ENCODE measurements at regions not wholly inside any gene's neighbourhood (a gene's known extent, or its start where the extent isn't known, plus 50 kb on each side); places are given as distances from the start of the nearest gene placed in this dataset.
"Not testable (repeated sequence)": the region's sequence is repeated elsewhere in the genome, so short reads cannot be mapped to it uniquely, and the experiment has no call there.

DNA sequence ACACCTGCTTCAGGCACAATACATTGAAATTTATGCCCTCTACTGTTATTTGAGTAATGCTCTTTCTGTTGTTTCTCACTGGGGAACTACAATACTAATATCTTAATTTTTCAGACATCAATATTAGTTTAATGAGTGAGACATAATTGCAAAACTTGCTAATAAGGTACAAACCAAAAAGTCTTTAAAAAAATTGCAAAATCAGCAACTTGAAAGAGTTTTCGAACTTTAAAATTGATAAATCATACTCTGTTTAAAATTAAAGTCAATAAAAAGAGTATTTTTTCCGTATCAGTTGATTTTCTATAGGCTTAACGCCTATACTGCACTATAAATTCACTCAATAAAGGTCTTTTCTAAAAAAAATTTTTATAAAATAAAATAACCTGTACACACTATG, 1735.9 kb upstream of the SEL1L start:
- no peak for DNase-seq

DNA sequence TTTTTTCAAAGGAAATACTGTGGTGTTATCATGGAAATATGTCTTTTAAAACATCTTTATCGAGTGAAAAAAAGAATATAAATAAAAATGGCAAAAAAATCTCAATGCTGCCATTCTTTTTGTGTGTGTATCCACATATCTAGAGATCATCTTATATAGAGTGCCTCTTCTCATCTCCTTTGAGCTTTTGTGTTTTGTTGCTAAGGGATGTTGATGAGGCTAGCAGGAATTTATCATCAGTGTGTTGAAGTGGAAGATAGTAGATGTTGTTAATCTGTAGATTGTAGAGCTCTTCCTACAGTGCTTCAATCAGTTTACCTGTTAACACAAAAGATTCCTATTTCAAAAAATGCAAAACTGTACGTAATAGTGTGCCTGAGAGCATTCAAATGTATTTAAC, 1738.0 kb upstream of the SEL1L start:
- no peak for DNase-seq

DNA sequence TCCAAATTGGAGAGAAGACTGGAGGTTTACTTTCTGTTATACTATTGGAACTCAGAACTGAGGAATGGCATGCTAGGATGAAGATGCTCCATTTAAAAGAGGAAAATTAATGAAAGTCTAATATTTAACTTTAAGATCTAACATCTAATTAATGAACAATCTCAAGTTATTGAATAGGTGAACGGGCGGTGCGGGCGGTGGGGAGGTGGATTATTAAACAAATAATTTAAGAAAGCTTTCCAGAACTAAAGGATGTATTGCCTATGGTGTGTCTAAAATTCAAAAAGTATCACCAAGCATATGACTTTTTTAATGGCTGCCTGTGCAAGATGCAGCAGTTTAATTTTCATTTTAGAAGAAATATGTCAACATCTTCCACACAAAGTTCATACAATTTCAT, 1747.1 kb upstream of the SEL1L start:
- DNase-seq, result no peak

DNA sequence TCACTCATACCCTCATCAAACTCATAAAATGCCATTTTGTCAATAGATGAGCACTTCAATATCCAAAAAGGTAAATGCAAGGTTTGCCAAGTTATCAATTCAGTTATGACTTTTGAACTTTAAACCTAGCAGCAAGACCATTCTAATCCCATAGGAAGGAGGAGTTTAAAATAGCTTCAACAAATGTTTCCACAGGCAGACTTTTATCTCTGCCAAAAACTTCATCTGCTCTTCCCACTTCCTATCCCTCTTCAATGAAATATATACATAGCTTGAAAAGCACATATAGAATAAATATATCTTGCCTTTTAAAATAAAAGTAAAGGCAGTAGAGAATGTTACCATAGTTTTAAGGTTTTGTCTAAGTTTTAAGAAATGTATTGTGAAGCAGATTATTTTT, 1749.1 kb upstream of the SEL1L start:
- no peak for DNase-seq

DNA sequence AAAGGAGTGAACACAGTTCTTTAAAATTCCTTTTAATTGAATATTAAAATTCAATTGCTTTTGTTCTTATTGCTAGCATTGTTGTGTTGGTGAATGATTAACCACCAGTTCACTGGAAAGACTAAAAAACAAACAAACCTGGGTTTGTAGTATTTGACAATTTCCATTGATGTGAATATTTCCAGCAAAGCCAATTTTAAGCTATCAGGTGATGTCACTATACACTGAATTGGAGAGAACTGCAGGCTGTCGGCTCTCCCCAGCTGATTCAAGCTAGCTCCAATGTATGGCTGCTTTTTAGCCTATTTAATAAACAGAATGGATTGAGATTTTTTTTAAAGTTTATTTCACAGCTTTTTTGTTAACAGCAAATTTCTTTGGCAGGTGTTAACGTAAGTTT, 1753.6 kb upstream of the SEL1L start:
- DNase-seq, result no peak

DNA sequence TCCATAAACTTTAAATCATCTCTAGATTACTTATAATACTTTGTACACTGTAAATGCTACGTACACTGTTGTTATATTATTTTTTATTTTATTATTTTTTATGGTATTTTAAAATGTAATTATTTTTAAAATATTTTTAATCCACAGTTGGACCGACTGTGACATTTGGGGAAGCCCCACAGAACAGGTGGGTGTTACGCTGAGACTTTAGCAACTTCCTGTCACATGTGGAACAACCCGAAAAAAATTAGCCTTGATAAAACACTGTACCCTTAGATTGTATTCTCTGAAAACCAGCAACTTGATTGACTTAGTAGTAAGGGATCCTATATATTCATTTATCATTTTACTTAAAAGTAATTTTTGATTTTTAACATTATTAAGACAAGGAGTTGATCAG, 1755.7 kb upstream of the SEL1L start:
- DNase-seq, result no peak

DNA sequence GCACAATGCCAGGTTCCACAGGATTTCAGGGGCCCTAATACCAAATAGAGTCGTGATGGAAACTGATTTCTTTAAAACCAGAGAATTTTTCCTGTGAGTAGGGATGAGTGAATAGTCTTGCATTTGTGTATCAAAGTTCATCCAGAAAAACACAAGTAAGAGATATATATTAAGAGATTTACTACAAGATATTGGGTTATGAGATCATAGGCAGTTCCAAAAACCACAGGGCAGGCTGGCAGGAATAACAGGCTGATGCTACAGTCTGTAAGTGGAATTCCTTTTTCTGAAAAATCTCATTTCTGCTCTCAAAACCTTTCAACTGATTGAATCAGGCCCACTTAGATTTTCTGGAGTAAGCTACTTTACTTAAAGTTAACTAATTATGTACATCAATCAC, 1756.2 kb upstream of the SEL1L start:
- DNase-seq, result no peak

DNA sequence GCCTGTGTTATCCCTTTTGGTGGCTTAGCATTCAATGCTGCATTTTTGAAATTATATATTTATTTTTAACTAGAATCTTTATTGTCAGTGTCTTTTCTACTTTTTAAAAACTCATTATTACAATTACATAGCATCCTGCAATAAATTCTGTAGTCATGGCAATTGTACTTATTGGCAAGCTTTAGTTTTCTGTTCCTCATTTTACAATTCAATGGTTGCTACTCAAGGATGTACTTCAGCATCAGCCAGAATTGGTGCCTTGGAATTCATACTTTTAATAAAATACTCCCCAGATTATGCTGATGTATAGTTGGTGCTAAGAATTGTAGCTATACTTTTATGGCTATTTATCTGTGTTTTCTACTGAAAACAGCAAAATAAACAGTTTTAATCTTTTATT, 1756.8 kb upstream of the SEL1L start:
- no peak for DNase-seq

DNA sequence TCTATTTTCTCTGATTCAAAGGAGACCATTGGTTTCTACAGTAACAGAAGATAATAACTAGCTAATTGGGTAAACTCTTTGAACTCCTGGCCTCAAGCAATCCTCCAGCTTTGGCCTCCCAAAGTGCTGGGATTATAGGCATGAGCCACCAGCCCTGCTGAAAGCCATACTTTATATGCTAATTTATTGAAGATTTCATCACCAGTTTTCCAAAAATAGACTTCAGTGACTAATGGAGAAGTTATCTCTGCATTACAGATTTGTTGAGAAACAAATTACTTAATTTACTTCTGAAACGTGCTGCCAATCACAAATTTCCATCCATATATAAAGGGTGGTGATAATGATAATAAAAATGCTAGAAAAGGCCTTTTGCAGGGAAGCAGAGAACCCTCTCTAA, 1758.1 kb upstream of the SEL1L start:
- DNase-seq, result no peak

DNA sequence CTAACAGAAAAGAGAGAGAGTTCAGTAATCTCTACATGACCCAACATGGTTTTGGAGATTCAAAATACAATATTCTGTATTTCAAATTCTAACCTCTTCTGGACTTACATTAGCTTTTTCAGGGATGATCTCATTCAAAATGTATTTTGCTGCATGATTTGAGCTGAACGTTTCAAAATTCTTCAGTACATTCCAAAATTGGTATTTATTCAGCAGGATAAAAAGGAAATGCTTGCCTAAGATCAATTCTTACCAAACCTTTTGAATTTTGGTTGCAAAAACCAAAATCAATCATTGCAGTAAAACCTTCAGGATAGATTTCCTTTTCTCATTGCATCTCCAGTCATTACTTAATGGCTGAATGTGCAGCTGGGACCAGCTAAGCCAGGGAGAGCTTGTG, 1761.3 kb upstream of the SEL1L start:
- DNase-seq, result no peak

DNA sequence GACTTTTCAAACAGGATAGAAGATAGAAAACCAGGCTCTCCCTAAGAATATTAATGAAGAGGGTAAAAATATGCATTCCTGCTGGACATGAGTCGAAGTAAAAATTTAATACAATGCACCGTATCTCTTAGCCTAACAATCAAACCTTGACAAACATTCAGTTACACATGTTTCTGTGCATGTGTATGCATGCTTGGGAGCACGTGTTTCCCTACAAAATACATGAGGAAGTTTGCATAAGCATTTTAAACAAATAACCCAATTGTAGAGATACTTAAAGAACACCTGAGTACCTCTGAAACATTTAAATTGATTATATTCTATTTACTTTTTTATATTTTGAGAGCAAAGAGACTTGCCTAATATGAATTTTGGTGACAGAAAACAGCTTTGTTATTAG, 1763.7 kb upstream of the SEL1L start:
- no peak for DNase-seq

DNA sequence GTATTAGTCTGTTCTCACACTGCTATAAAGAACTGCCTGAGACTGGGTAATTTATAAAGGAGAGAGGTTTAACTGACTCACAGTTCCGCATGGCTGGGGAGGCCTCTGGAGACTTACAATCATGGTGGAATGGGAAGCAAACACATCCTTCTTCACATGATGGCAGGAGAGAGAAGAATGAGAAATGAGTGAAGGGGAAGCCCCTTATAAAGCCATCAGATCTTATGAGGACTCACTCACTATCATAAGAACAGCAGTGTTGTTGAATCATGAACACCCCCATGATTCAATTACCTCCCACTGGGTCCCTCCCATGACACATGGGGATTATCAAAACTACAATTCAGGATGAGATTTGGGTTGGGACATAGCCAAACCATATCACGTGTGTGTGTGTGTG, 1764.4 kb upstream of the SEL1L start:
- DNase-seq, result not testable (repeated sequence)

DNA sequence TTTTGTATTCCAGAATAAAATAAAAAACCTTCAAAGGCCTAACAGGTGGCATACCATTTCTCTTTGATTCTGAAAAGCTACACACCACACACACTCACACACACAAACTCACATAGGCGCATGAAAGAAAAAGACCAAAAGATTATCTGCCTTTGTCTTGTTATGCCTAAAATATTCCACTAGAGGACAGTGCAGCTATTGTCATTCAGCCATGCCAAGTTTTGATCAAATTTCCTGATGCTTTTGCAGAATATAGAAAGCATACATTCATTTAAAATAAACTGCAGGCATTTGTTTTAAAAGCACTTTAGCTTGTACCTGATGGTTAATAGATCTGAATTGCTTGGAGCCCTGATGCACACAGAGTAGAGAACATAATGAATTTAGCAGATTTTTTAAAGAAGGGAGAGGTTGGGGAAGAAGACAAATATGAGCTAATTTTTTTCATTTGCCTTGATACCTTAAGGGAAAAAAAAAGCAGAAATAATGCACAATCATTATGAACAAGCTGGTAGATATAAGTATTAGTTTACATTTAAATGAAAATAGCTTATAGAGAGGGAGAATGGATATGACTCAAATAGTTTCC, 1766.9 kb upstream of the SEL1L start:
- DNase-seq, result no peak

DNA sequence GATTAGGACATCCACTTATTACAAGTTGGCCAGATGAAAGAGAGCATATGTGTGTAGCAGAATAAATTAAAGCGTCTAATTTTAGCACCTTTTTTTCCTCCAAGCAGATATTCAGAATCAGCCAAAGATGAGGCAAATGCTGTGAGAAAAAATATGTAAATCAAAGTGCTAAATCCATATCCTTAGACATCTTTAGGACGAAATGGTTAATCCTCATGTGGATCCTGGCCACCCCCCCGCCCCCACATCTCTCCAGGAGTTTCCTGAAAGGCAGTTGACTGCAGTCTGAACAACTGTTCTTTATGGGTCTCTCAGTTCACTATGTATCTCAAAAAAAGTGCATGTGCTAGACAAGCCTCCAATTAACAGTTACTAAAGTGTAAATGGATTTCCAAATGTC, 1768.1 kb upstream of the SEL1L start:
- DNase-seq, result no peak

DNA sequence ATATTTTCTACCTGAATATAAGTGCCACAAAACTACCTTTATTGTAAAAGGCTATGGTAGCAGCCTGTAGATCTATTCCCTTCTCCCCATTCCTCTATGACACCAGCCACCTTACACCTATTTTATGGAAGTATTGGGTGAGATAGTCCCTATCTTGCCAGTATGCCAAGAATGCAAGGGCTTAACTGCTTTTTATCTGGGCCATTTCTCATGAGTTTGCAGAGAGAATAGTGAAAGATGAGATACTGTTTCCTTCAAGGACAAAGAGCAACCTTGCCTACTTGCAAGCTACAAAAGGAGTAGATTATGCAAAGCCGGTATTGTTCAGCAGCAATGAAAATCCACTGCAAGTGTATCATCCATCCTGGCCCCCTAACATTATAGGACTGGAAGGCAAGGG, 1775.6 kb upstream of the SEL1L start:
- DNase-seq, result no peak

DNA sequence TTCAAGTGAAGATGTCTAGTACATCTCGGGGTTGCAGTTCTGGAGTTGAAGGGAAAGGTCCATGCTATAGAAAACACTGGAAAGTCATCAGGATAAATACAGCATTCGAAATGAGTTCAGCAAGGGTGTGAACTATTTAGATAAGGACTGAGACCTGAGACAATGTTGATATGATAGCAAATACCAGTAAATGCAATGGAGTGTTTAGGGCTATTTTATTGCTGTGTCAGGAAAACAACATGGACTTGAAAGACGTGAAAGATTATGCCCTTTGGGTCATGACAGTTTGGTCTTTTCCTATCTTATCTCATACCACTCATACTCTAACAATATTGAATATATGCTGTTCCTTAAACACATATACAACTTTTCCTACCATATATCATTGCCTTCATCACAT, 1776.2 kb upstream of the SEL1L start:
- no peak for DNase-seq

DNA sequence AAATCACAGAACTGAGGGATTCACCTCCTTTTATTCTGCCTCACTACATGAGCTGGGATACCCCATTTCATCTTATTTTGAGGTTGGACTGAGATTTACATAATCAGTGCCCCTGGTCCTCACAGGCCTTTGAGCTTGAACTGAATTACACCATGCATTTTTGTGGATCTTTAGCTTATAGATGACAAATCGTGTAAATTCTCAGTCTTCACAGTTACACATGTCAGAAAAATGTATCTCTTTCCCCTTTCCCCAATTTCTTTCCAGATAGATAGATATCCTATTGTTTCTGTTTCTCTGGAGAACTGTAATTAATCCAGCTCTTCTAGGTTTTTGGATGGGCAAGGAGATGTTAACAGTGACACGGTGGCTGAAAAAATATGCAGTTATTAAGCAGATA, 1778.9 kb upstream of the SEL1L start:
- DNase-seq, result no peak

DNA sequence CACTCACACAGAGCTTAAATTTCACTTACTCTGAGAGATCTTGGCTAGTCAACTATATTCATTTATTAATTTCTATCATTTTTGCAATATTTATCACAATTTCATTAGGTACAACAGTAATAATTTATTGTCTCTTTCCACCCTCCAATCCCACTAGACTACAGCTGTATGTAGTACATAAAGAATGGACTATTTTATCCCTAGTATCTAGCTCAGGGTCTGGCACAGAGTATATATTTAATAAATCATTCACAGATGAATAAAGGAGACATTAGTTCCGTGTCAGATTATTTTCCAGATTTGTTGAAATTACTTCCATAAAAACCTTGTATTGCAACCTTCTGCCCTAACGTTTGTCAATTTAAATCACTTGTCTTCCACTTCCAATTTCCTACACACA, 1781.1 kb upstream of the SEL1L start:
- DNase-seq, result no peak

DNA sequence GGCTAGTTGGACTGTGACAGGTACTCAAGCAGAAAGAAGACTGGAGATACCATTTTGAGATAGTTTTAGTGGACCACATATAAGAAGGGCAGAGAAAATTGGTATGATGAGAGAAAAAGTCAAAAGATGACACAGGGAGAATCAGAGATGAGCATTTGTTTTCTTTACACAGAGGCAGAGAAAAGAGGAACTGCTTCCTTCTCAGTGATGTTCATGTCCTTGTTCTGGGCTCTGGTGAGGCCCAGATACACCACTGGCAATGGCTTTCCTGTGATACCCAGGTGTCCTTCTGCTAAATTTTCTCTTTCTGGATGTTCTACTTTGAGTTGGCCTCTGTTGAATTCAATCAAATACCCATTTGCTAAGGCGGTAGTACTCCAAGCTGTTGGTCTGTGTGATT, 1782.7 kb upstream of the SEL1L start:
- DNase-seq, result no peak

DNA sequence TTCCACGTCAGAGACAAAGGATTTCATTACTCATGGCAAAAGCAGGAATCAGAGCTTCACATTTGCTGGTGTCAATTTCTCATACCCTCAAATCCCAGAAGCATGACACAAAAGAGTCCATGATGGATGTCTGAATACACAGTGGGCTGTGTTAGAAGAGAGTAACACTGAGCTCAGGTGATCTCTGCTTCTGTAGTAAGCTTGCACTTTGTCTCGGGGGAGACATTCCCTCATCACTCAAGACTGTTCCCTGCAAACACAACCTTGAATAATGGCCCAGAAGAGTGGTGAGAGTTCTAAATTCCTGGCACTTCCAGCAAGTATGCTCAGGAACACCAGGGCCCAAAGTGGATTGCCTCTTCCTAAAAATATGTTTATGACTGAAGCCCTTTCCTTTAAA, 1787.2 kb upstream of the SEL1L start:
- no peak for DNase-seq

DNA sequence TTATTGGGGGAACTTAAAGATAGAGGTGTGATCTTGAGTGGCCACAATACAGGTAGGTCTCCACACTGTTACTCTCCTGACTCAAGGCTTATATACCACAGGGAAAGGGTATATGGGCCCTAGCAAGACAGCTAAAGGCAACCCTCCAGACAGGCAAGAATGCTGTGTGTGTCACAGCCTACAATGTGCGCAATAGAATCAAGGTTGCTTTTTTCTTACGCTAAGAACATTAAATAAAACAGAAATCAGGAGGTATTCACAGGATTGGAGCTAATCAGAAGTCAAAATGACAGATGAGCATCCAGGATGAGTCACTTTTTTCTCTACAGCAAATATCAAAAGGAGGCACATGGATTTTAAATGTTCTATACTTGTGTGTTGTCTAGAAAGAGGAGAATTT, 1797.9 kb upstream of the SEL1L start:
- no peak for DNase-seq

DNA sequence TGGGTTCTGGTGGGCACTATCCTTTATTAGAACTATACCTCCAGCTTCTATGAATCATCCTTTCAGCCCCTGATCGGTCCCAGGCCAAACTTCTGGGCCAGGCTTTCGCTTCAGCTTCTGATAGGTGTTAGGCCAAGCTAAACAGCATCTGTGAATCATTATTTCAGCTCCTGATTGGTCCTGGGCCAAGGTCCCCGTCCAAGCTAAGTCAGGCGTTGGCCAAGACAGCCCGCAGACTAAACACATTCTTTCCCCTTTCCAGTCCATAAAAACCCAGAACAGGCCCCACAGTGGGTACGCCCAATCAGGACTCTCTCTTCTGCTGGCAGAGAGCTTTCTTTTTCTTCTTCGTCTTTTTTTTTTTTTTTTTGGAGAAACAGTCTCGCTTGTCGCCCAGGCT, 1808.9 kb upstream of the SEL1L start:
- no peak for DNase-seq

DNA sequence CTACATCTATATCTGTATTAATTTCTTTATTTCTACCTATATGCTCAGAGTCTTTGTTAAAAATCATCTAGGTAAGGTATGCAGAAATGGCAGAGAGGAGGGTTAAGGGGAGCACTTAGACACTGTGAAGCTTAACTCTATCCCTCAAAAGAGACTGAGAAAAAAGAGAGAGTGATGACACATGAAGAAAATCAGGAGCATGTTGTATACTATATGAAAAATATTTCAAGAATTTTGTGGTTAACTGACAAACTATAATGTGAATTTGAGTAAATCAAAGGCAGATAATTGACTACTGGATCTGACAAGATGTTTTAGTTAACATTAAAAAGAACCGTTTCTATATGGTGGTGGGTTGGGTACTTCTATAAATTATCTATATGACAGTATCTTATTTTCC, 1814.2 kb upstream of the SEL1L start:
- DNase-seq, result no peak

DNA sequence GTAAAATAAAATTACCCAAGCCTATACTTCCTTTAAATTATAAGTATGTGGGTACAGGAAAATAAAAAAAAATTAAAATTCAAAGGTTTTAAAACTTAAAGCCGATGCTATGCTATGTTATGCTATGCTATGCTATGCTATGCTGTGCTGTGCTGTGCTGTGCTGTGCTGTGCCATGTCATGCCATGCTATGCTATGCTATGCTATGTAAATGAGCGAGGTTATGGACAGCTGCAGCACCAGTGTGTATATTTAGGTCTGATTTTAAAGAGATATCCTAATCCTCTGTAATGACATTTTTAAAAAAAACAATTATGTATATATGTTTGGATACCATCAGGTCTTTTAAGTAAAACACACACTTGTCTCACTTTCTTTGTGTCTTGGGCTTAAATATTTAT, 1822.0 kb upstream of the SEL1L start:
- DNase-seq, result no peak

DNA sequence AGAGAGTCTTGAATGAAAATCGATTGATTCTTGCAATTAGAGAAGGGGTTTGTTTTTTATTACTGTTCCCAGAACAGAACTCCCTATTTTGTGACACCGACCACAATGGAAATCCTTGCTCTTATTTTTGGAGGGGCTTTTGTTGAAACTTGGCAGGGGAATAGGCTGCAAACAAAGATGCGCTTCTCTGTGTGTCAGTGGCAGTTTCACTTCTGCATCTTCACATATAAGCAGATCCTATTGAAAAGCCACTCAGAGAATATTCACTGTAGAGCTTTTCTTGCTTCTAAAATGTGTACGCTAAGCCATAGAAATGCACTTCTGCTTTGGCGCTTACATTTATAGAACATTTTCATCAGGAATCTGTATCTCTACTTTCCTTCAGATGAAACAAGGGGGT, 1822.4 kb upstream of the SEL1L start:
- DNase-seq, result no peak

DNA sequence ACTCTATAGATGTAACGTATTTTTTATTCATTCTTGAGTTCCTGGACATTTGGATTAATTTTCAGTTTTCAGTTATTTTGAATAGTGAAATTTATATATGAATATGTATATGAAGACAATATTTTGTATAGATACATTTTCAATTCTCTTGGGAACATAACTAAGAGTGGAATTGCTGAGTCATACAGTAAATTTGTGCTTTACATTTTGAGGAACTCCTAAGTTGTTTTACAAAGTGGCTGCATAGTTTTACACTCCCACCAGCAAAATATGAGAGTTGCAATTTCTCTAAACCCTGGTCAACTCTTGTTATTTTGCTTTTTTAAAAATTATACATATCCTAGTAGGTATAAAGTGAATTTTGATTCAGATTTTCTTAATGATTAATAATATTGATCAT, 1838.6 kb upstream of the SEL1L start:
- no peak for DNase-seq

All from activated CD8-positive, alpha-beta memory T cell treated with anti-CD3 and anti-CD28 coated beads for 24 hours (primary cell).